Suprapubic skin (tissue), 4 donors: ENCODE measurements at regions not wholly inside any gene's neighbourhood (a gene's known extent, or its start where the extent isn't known, plus 50 kb on each side); places are given as distances from the start of the nearest gene placed in this dataset.
"Not testable (repeated sequence)": the region's sequence is repeated elsewhere in the genome, so short reads cannot be mapped to it uniquely, and the experiment has no call there.

ENCODE experiments used
- DNase-seq, 2 donors: peaks; one replicate each; pipeline ENCODE4 v3.0.0-alpha.2; 2019; ENCODE audit warnings: low spot score in 2 of 2
- H3K27ac ChIP-seq: fragments of 200-600 bp; sonication (generic); one replicate; pipeline ENCODE4 v1.5.1; 2019
- H3K27me3 ChIP-seq: fragments of 200-600 bp; sonication (generic); one replicate; pipeline ENCODE4 v1.5.1; 2019
- H3K36me3 ChIP-seq: fragments of 200-600 bp; sonication (generic); one replicate; pipeline ENCODE4 v1.5.1; 2019
- H3K4me1 ChIP-seq: fragments of 200-600 bp; sonication (generic); one replicate; pipeline ENCODE4 v1.5.1; 2019
- H3K4me3 ChIP-seq: fragments of 200-600 bp; sonication (generic); one replicate; pipeline ENCODE4 v1.5.1; 2019; ENCODE audit warnings: mild to moderate bottlenecking
- H3K9me3 ChIP-seq: fragments of 200-600 bp; sonication (generic); one replicate; pipeline ENCODE4 v1.5.1; 2019
- EP300 ChIP-seq: sonication (generic); formaldehyde crosslinking; IDR thresholded peaks from one replicate; pipeline ENCODE4 v1.6.1; 2017; ENCODE audit warnings: antibody characterized with exemption
- POLR2A ChIP-seq, 2 donors: fragments of 450-650 bp; IDR thresholded peaks; one replicate each; pipeline ENCODE4 v1.6.1; 2017; ENCODE audit warnings: antibody characterized with exemption in 2 of 2, mild to moderate bottlenecking in 2 of 2, moderate library complexity in 2 of 2
- POLR2AphosphoS5 ChIP-seq, 3 donors: sonication (generic); formaldehyde crosslinking; IDR thresholded peaks; one replicate each; pipeline ENCODE4 v1.6.1; 2017; ENCODE audit warnings: antibody characterized with exemption in 3 of 3
- WGBS: methylation state at CpG from one replicate; pipeline ENCODE4 v1.1.5; 2018; 5-methylcytosine and 5-hydroxymethylcytosine counted together
- TF ChIP-seq, protein P1 (sequence below), 2 donors: fragments of 200-600 bp in 1 of 2; fragments of 450-650 bp in 1 of 2; sonication (generic) in 1 of 2; IDR thresholded peaks; one replicate each; pipeline ENCODE4 v1.5.1; 2016 to 2019; ENCODE audit warnings: antibody characterized with exemption in 2 of 2, mild to moderate bottlenecking in 1 of 2, moderate library complexity in 1 of 2

DNA sequence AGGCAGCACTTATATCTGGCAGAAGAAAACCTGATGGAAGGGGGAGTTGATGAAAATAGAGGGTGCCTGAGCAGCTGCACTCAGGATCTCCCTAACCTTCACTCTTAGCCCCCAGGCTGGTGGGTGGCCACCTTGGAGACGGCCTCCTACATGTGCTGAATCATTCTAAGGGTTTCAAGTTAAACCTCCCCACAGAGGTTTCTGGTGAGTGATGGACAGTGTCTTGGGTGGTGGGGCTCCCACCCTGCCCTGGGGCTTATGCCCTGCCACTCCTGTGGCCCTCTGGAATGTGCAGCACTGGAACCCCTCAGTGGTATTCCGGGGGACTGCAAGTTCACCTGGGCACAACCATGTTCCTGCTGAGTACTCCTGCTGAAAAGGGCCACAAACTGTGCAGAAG is 357.2 kb downstream of the CD83 start:
- 100% methylated on average over 1 of the region's 2 CpGs for WGBS

DNA sequence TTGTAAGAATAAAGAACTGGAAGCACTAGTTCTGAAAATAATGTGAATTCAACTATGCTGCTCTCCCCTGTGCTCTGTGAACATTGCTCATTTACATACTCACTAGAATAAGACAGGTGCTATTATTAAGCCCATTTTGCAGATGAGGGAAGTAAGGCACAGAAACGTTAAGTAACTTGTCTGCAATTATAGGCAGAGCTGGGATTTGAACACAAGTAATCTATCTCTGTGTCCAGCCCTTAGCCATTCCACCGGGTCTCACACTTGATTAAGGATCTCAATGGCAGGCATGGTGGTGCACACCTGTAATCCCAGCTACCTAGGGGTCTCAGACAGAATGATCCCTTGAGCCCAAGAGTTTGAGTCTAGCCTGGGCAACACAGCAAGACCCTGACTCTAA is 357.7 kb downstream of the CD83 start:
- TF ChIP-seq POLR2A (IDR thresholded peaks at IDR 0.05) (no peak), EP300 (no peak), POLR2AphosphoS5 (IDR thresholded peaks at IDR 0.05) (no peak)
- TF ChIP-seq, protein P1, sequence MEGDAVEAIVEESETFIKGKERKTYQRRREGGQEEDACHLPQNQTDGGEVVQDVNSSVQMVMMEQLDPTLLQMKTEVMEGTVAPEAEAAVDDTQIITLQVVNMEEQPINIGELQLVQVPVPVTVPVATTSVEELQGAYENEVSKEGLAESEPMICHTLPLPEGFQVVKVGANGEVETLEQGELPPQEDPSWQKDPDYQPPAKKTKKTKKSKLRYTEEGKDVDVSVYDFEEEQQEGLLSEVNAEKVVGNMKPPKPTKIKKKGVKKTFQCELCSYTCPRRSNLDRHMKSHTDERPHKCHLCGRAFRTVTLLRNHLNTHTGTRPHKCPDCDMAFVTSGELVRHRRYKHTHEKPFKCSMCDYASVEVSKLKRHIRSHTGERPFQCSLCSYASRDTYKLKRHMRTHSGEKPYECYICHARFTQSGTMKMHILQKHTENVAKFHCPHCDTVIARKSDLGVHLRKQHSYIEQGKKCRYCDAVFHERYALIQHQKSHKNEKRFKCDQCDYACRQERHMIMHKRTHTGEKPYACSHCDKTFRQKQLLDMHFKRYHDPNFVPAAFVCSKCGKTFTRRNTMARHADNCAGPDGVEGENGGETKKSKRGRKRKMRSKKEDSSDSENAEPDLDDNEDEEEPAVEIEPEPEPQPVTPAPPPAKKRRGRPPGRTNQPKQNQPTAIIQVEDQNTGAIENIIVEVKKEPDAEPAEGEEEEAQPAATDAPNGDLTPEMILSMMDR (IDR thresholded peaks at IDR 0.05) = no peak
- H3K36me3 ChIP-seq = no peaks in the 10 kb centered on the region
- no peaks in the 10 kb centered on the region for H3K27me3 ChIP-seq
- no peaks in the 10 kb centered on the region for H3K9me3 ChIP-seq
- DNase-seq = no peak
- no peak overlapping the region for H3K27ac ChIP-seq
- 92% methylated on average over 1 of the region's 2 CpGs for WGBS
- H3K4me3 ChIP-seq = no peak overlapping the region
- peaks cover 8% of the 10 kb centered on the region for H3K4me1 ChIP-seq

More for the DNA sequence above, 357.2 kb downstream of the CD83 start:
- Histone ChIP-seq H3K9me3 (no peaks in the 10 kb centered on the region), H3K4me1 (peaks cover 8% of the 10 kb centered on the region), H3K36me3 (no peaks in the 10 kb centered on the region), H3K27ac (no peak overlapping the region), H3K4me3 (no peak overlapping the region), H3K27me3 (no peaks in the 10 kb centered on the region)
- TF ChIP-seq POLR2AphosphoS5 (IDR thresholded peaks at IDR 0.05) = no peak
- no peak for DNase-seq

DNA sequence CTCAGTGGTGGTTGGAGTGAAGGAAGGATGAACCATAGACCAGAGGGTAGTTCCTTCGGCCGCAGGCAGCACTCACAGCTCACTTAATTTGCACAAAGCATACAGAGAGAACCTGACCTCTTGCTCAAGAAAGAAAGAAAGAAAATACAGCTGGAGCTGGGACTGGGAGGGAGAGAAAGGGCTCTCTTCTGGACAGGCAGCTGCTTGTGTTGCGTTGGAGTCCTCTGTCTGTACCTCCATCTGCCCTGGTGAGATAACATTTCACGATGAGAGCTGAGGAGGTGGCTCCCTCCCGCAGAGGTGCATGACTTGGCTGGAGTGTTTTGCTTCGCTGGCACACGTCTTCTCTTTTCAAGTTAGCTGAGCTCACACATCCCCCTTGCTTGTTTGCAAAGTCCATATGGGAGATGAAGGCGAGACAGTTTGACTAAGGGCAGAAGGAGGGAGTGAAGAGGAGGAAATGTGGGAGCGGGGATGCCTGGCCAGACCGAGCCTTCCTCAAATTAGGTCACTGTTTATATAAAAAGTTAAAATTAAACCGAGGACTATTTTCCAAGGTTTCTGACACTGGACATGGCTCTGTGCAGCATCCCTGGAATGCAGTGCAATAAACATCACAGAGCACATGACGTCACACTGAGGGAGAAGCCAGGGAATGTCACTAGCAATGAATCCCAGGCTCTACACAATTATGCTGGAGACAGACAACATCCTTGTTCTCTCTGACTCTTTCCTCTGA is 359.4 kb downstream of the CD83 start:
- TF ChIP-seq POLR2A (IDR thresholded peaks at IDR 0.05) = no peak
- peak; percentile 93 for TF ChIP-seq EP300
- H3K36me3 ChIP-seq = no peaks in the 10 kb centered on the region
- H3K27me3 ChIP-seq = no peaks in the 10 kb centered on the region
- no peak overlapping the region for H3K27ac ChIP-seq
- no peaks in the 10 kb centered on the region for H3K9me3 ChIP-seq
- peaks cover 8% of the 10 kb centered on the region for H3K4me1 ChIP-seq
- 49% methylated on average over 12 of the region's 12 CpGs for WGBS
- no peak overlapping the region for H3K4me3 ChIP-seq
- DNase-seq = no peak

DNA sequence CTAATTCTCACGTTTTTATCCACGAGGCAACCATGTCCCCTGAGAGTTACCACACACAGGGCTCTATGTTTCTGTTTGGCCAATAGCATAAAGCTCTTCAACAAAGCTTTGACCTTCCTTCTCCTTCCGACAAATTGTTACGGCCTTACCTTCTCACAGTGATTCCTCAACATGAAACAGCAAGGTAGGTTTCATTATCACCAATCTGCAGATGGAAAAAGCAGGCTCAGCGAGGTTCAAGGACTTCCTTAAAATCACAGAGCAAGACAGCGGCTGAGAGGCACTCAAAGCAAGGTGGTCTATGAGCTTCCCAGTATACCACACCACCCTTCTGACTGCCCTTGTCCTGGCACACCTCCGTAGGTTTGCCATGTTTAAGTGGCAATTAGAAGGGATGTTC is 360.0 kb downstream of the CD83 start:
- Histone ChIP-seq H3K36me3 (no peaks in the 10 kb centered on the region), H3K27ac (no peak overlapping the region), H3K27me3 (no peaks in the 10 kb centered on the region), H3K9me3 (no peaks in the 10 kb centered on the region), H3K4me1 (peaks cover 8% of the 10 kb centered on the region), H3K4me3 (no peak overlapping the region)
- 71% methylated on average over 5 of the region's 7 CpGs for WGBS
- DNase-seq = no peak
- TF ChIP-seq EP300 = no peak
- no peak for TF ChIP-seq POLR2A (IDR thresholded peaks at IDR 0.05)
- TF ChIP-seq POLR2AphosphoS5 (IDR thresholded peaks at IDR 0.05) = no peak
- TF ChIP-seq, protein P1 (IDR thresholded peaks at IDR 0.05) = no peak

DNA sequence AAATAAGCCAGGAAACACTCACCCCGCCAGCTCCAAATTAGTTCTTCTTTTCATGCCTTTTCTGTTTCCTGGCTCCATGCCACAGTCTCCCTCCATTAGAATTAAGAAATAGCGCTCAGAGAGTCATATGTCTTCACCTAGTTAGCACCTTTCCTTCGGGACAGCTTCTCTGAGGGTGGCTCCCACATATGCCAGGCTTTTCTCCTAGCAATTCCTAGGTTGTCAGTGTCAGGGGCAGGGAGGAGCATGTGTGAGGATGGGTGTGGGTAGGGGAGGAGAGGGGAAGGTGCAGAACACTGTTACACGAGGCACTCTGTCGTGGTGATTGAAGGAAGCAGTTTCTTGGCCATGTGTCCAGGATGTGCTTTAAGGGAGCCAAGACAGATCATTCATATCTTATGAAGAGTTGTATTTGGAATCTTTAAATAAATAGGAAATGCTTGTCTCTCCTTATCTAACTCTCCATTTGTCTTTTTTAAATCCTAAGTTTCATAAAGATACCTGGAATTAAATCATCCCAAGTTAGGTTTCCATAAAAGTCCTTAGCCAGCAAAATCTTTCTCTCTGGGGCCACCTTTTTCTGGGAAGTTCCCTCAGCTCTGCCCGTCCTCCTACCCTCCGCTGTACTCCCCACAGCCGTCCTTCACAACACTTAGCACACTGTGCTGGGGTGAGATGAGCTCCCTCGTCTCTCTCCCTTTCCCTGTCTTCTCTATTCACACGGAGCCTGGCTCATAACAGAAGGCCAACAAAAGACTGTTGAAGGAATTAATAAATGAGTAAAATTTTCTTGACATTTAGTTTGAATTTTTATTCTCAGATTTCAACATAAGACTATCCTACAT is 361.0 kb downstream of the CD83 start:
- WGBS = 67% methylated on average over 10 of the region's 10 CpGs
- DNase-seq = no peak

DNA sequence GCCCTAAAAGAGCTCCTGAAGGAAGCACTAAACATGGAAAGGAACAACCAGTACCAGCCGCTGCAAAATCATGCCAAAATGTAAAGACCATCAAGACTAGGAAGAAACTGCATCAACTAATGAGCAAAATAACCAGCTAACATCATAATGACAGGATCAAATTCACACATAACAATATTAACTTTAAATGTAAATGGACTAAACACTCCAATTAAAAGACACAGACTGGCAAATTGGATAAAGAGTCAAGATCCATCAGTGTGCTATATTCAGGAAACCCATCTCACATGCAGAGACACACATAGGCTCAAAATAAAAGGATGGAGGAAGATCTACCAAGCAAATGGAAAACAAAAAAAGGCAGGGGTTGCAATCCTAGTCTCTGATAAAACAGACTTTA is 364.4 kb downstream of the CD83 start:
- H3K4me3 ChIP-seq, H3K36me3 ChIP-seq, H3K27me3 ChIP-seq, H3K27ac ChIP-seq, H3K9me3 ChIP-seq, DNase-seq, H3K4me1 ChIP-seq: not testable (repeated sequence)
- WGBS = no CpG with 5 or more reads among the region's 1 CpG

More for the DNA sequence above, 361.0 kb downstream of the CD83 start:
- no peak overlapping the region for H3K27ac ChIP-seq
- no peaks in the 10 kb centered on the region for H3K27me3 ChIP-seq
- H3K9me3 ChIP-seq = no peaks in the 10 kb centered on the region
- H3K4me1 ChIP-seq = peaks cover 8% of the 10 kb centered on the region
- no peaks in the 10 kb centered on the region for H3K36me3 ChIP-seq
- TF ChIP-seq POLR2A (IDR thresholded peaks at IDR 0.05) = no peak
- no peak for TF ChIP-seq POLR2AphosphoS5 (IDR thresholded peaks at IDR 0.05)
- TF ChIP-seq, protein P1 (IDR thresholded peaks at IDR 0.05) = no peak
- no peak for TF ChIP-seq EP300
- no peak overlapping the region for H3K4me3 ChIP-seq
